IPS DF 4.7 (cell line): ENCODE measurements at regions not wholly inside any gene's neighbourhood (a gene's known extent, or its start where the extent isn't known, plus 50 kb on each side); places are given as distances from the start of the nearest gene placed in this dataset.
"Not testable (repeated sequence)": the region's sequence is repeated elsewhere in the genome, so short reads cannot be mapped to it uniquely, and the experiment has no call there.

Experiments
- DNase-seq: peaks from one replicate; pipeline ENCODE4 v3.0.0-alpha.2; 2013; ENCODE audit warnings: low spot score; ENCODE audit errors: extremely low read depth

- DNase-seq = no peak
These were observed 1018.3 kb downstream of the ZPLD1 start for GRCh38 chr3:103453152-103453551.

- no peak for DNase-seq
These were observed 1025.0 kb downstream of the ZPLD1 start for GRCh38 chr3:103459815-103460214.

GRCh38 chr3:103470498-103470897 is 1035.7 kb downstream of the ZPLD1 start:
- no peak for DNase-seq

GRCh38 chr3:103494011-103494410 is 1059.2 kb downstream of the ZPLD1 start:
- no peak for DNase-seq

- no peak for DNase-seq
These were observed 1059.7 kb downstream of the ZPLD1 start for GRCh38 chr3:103494512-103494911.

- no peak for DNase-seq
These were observed 1060.4 kb downstream of the ZPLD1 start for GRCh38 chr3:103495186-103495585.

- DNase-seq = no peak
These were observed 1064.5 kb downstream of the ZPLD1 start for GRCh38 chr3:103499132-103499900.

- no peak for DNase-seq
These were observed 1065.2 kb downstream of the ZPLD1 start for GRCh38 chr3:103499967-103500366.

- DNase-seq = no peak
These were observed 1075.9 kb downstream of the ZPLD1 start for GRCh38 chr3:103510760-103511159.

GRCh38 chr3:103511891-103512290 is 1077.1 kb downstream of the ZPLD1 start:
- DNase-seq = no peak

GRCh38 chr3:103512595-103512994 is 1077.8 kb downstream of the ZPLD1 start:
- no peak for DNase-seq

GRCh38 chr3:103513003-103513402 is 1078.2 kb downstream of the ZPLD1 start:
- no peak for DNase-seq

GRCh38 chr3:103515116-103515515 is 1080.3 kb downstream of the ZPLD1 start:
- no peak for DNase-seq

GRCh38 chr3:103516950-103517349 is 1082.1 kb downstream of the ZPLD1 start:
- no peak for DNase-seq

GRCh38 chr3:103531327-103531726 is 1096.5 kb downstream of the ZPLD1 start:
- DNase-seq = not testable (repeated sequence)

GRCh38 chr3:103532986-103533385 is 1098.2 kb downstream of the ZPLD1 start:
- no peak for DNase-seq

- no peak for DNase-seq
These were observed 1119.6 kb downstream of the ZPLD1 start for GRCh38 chr3:103554451-103554850.

GRCh38 chr3:103564116-103564515 is 1129.3 kb downstream of the ZPLD1 start:
- DNase-seq = not testable (repeated sequence)

GRCh38 chr3:103585809-103586208 is 1151.0 kb downstream of the ZPLD1 start:
- DNase-seq = no peak

- DNase-seq = no peak
These were observed 1155.0 kb downstream of the ZPLD1 start for GRCh38 chr3:103589770-103590169.

GRCh38 chr3:103600844-103601243 is 1166.0 kb downstream of the ZPLD1 start:
- DNase-seq = no peak

GRCh38 chr3:103601666-103602065 is 1166.9 kb downstream of the ZPLD1 start:
- DNase-seq = no peak

- no peak for DNase-seq
These were observed 1174.7 kb downstream of the ZPLD1 start for GRCh38 chr3:103609472-103609871.
